Epithelial cell of proximal tubule (primary cell): ENCODE measurements at regions not wholly inside any gene's neighbourhood (a gene's known extent, or its start where the extent isn't known, plus 50 kb on each side); places are given as distances from the start of the nearest gene placed in this dataset.

Source experiments
- DNase-seq: peaks from one replicate; pipeline ENCODE4 v3.0.0-alpha.2; 2011; ENCODE audit warnings: low read depth
- H3K4me3 ChIP-seq: 2 replicates; pipeline ENCODE4 v1.5.1; 2011; ENCODE audit warnings: low read depth, mild to moderate bottlenecking, low read length
- CTCF ChIP-seq: conservative IDR thresholded peaks from 2 replicates; pipeline ENCODE4 v1.5.1; 2012; ENCODE audit warnings: low read depth, mild to moderate bottlenecking, low read length

GRCh38 chr16:6008670-6009069, 911.1 kb upstream of the EEF2KMT start:
- DNase-seq: no peak
- no peak overlapping the region for H3K4me3 ChIP-seq
- TF ChIP-seq CTCF: no peak

- H3K4me3 ChIP-seq: no peak overlapping the region
- no peak for TF ChIP-seq CTCF
- DNase-seq: no peak
These were observed 895.8 kb upstream of the EEF2KMT start for GRCh38 chr16:5993356-5993755.

- TF ChIP-seq CTCF: no peak
- DNase-seq: no peak
These were observed 885.4 kb upstream of the EEF2KMT start for GRCh38 chr16:5982979-5983378.

GRCh38 chr16:5979905-5980550, 882.4 kb upstream of the EEF2KMT start:
- H3K4me3 ChIP-seq: no peak overlapping the region
- DNase-seq: no peak
- TF ChIP-seq CTCF: no peak

More at GRCh38 chr16:5982979-5983378, 885.4 kb upstream of the EEF2KMT start:
- H3K4me3 ChIP-seq: no peak overlapping the region

- no peak overlapping the region for H3K4me3 ChIP-seq
- no peak for DNase-seq
- no peak for TF ChIP-seq CTCF
These were observed 879.7 kb upstream of the EEF2KMT start for GRCh38 chr16:5977329-5977728.

- H3K4me3 ChIP-seq: no peak overlapping the region
- no peak for DNase-seq
- no peak for TF ChIP-seq CTCF
These were observed 875.2 kb upstream of the EEF2KMT start for GRCh38 chr16:5972747-5973146.

GRCh38 chr16:5971924-5972323, 874.3 kb upstream of the EEF2KMT start:
- no peak overlapping the region for H3K4me3 ChIP-seq
- TF ChIP-seq CTCF: no peak
- no peak for DNase-seq
